Natural killer cell (primary cell): ENCODE measurements at regions not wholly inside any gene's neighbourhood (a gene's known extent, or its start where the extent isn't known, plus 50 kb on each side); places are given as distances from the start of the nearest gene placed in this dataset.

Source experiments
- ATAC-seq, 3 donors: fragments of 150-1000 bp in 2 of 3; fragments of 200-7000 bp in 1 of 3; cut with Tn5 transposase; 1 replicate in 1 of 3; 2 replicates in 2 of 3; pipeline ENCODE4 v1.10.0; 2021; ENCODE audit warnings: mild to moderate bottlenecking in 2 of 3, moderate library complexity in 2 of 3
- DNase-seq, 2 donors: peaks; one replicate each; pipeline versions ENCODE4 v3.0.0 to v3.0.0-alpha.2; 2013 to 2021; ENCODE audit warnings: mixed read lengths in 1 of 2
- H3K27ac ChIP-seq: one replicate; pipeline ENCODE4 v1.5.1; 2013; ENCODE audit warnings: mild to moderate bottlenecking, low read length
- H3K27me3 ChIP-seq: one replicate; pipeline ENCODE4 v1.6.1; 2013; ENCODE audit warnings: low read length; ENCODE audit not compliant: control insufficient read depth, insufficient read depth
- H3K36me3 ChIP-seq: one replicate; pipeline ENCODE4 v1.6.1; 2013; ENCODE audit warnings: low read length; ENCODE audit not compliant: control insufficient read depth, insufficient read depth
- H3K4me1 ChIP-seq: one replicate; pipeline ENCODE4 v1.6.1; 2013; ENCODE audit warnings: low read length; ENCODE audit not compliant: control insufficient read depth, insufficient read depth
- H3K4me3 ChIP-seq: one replicate; pipeline ENCODE4 v1.5.1; 2013; ENCODE audit warnings: low read length
- H3K9me3 ChIP-seq: one replicate; pipeline ENCODE4 v1.6.1; 2013; ENCODE audit warnings: low read length; ENCODE audit not compliant: control insufficient read depth, insufficient read depth
- H3K27ac Mint-ChIP-seq, 2 donors: one replicate each; pipeline ENCODE4 v1.8.0; 2022; ENCODE audit warnings: mild to moderate bottlenecking in 2 of 2, mixed read lengths in 2 of 2, moderate library complexity in 1 of 2
- H3K27me3 Mint-ChIP-seq, 2 donors: one replicate each; pipeline ENCODE4 v1.8.0; 2022; ENCODE audit warnings: low read depth in 2 of 2, mixed read lengths in 2 of 2
- H3K36me3 Mint-ChIP-seq: one replicate; pipeline ENCODE4 v1.8.0; 2022; ENCODE audit warnings: mixed read lengths
- H3K4me1 Mint-ChIP-seq, 2 donors: one replicate each; pipeline ENCODE4 v1.8.0; 2022; ENCODE audit warnings: mixed read lengths in 2 of 2
- H3K4me3 Mint-ChIP-seq: one replicate; pipeline ENCODE4 v1.8.0; 2022; ENCODE audit warnings: mild to moderate bottlenecking, moderate library complexity, mixed read lengths
- H3K9me3 Mint-ChIP-seq, 2 donors: one replicate each; pipeline ENCODE4 v1.8.0; 2022; ENCODE audit warnings: mixed read lengths in 2 of 2
- WGBS: methylation state at CpG from one replicate; pipeline ENCODE4 v1.1.7; 2013; ENCODE audit warnings: missing lambda C conversion rate; ENCODE audit not compliant: insufficient coverage; 5-methylcytosine and 5-hydroxymethylcytosine counted together
- intact Hi-C: fragments of 100-400 bp; cut with micrococcal nuclease; formaldehyde crosslinking; loops from one replicate; pipeline ENCODE4 v1.14.2; 2022
- TF ChIP-seq, protein P1 (sequence below): fragments of 200-600 bp; IDR thresholded peaks from one replicate; pipeline ENCODE4 v1.8.0; 2022; ENCODE audit warnings: antibody characterized with exemption

DNA sequence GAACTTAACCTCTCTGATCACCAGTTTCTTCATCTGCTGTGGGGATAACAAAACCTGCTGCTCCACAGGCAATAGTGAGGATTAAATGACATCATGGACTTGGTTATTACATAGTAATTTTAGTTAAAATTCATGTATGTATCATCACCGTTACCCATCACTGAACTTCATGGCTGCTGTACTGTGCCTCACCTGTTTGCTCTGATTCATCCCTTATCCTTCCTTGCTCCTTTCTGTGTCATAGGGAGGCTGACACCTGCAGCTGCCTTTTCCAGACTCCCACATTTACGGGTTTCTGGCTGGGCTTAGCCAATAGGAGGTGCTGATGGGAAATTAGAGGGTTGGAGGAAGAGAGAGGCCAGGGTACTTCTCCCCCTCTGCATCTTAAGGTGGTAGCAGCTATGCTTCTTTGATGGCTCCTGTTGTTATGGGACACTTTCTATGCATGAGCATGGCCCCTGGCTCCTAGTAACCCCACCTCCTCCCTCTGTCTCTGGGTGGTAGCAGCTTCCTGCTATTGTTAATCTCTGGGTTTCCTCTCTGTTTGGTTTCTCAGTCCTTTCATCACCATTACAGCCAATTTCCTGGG, 332.1 kb downstream of the DHX35 start:
- DNase-seq (no peak), ATAC-seq (no peak)
- Histone ChIP-seq H3K4me3 (no peak overlapping the region), H3K27me3 (no peaks in the 10 kb centered on the region), H3K9me3 (no peaks in the 10 kb centered on the region), H3K27ac (no peak overlapping the region), H3K36me3 (no peaks in the 10 kb centered on the region), H3K4me1 (no peaks in the 10 kb centered on the region)
- H3K27me3 Mint-ChIP-seq: peaks cover 0 to 3% of the 10 kb centered on the region in 2 donors
- no peak overlapping the region for H3K27ac Mint-ChIP-seq
- TF ChIP-seq, protein P1, sequence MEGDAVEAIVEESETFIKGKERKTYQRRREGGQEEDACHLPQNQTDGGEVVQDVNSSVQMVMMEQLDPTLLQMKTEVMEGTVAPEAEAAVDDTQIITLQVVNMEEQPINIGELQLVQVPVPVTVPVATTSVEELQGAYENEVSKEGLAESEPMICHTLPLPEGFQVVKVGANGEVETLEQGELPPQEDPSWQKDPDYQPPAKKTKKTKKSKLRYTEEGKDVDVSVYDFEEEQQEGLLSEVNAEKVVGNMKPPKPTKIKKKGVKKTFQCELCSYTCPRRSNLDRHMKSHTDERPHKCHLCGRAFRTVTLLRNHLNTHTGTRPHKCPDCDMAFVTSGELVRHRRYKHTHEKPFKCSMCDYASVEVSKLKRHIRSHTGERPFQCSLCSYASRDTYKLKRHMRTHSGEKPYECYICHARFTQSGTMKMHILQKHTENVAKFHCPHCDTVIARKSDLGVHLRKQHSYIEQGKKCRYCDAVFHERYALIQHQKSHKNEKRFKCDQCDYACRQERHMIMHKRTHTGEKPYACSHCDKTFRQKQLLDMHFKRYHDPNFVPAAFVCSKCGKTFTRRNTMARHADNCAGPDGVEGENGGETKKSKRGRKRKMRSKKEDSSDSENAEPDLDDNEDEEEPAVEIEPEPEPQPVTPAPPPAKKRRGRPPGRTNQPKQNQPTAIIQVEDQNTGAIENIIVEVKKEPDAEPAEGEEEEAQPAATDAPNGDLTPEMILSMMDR: no peak
- 100% methylated on average over 1 of the region's 2 CpGs for WGBS
- H3K36me3 Mint-ChIP-seq: no peaks in the 10 kb centered on the region
- peaks cover 0 to 5% of the 10 kb centered on the region in 2 donors for H3K4me1 Mint-ChIP-seq
- no peak overlapping the region for H3K4me3 Mint-ChIP-seq
- intact Hi-C loops: no loop called here
- no peaks in the 10 kb centered on the region for H3K9me3 Mint-ChIP-seq

DNA sequence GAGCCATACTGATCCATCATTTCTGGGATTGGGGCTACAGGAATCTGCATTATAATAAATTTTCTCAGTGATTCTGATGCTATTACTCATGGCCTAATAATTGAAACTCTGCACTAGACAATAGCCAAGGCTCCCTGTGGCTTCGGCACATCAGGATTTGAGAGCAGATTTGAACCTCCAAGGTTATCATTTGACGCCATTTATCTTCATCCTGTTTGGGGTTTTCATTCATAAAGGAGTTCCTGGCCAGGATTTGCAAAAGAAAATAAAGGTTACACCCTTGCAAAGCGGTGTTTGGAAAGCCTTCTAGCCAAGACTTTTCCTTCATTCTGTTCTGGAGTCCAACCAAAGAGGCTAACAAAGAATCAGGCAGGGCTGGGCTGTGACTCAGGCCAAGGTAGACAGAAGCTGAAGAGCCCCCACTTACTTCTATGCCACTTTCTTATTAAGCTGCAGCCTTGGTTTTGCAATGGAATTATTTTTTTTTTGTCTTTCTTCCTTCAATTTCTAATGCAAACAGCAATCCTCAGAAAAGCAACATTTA, 330.1 kb downstream of the DHX35 start:
- no peaks in the 10 kb centered on the region for H3K36me3 ChIP-seq
- WGBS: 58% methylated on average over 3 of the region's 3 CpGs
- H3K27me3 Mint-ChIP-seq: peaks cover 0 to 5% of the 10 kb centered on the region in 2 donors
- intact Hi-C loops: no loop called here
- H3K4me1 Mint-ChIP-seq: peaks cover 0 to 5% of the 10 kb centered on the region in 2 donors
- H3K36me3 Mint-ChIP-seq: no peaks in the 10 kb centered on the region
- ATAC-seq (no peak), DNase-seq (no peak)
- H3K27ac Mint-ChIP-seq: no peak overlapping the region
- no peaks in the 10 kb centered on the region for H3K4me1 ChIP-seq
- H3K9me3 Mint-ChIP-seq: no peaks in the 10 kb centered on the region
- H3K4me3 ChIP-seq: no peak overlapping the region
- peaks cover under 1% of the 10 kb centered on the region for H3K9me3 ChIP-seq
- H3K4me3 Mint-ChIP-seq: no peak overlapping the region
- TF ChIP-seq, protein P1: no peak
- H3K27ac ChIP-seq: no peak overlapping the region
- H3K27me3 ChIP-seq: no peaks in the 10 kb centered on the region

DNA sequence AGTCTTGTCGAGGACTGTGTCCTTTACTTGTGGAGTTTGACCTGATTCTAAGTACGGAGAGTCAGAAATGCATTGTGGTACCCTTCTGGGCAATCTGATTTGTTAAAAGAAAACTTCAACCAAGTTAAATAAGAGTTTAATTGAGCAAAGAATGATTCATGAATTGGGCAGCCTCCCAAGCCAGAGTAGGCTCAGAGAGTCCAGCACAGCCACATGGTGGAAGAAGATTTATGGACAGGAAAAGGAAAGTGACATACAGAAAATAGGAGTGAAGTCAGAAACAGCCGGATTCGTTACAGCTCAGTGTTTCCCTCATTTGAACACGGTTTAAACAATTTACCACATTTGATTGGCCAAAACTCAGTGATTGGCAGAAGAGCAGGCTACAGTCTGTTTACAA, 329.2 kb downstream of the DHX35 start:
- Histone ChIP-seq H3K36me3 (no peaks in the 10 kb centered on the region), H3K4me1 (no peaks in the 10 kb centered on the region), H3K4me3 (no peak overlapping the region), H3K27me3 (no peaks in the 10 kb centered on the region), H3K27ac (no peak overlapping the region), H3K9me3 (peaks cover 3% of the 10 kb centered on the region)
- intact Hi-C loops: no loop called here
- Mint-ChIP-seq H3K27me3 (peaks cover 0 to 5% of the 10 kb centered on the region in 2 donors), H3K27ac (no peak overlapping the region), H3K36me3 (no peaks in the 10 kb centered on the region), H3K9me3 (no peaks in the 10 kb centered on the region), H3K4me3 (no peak overlapping the region), H3K4me1 (peaks cover 0 to 5% of the 10 kb centered on the region in 2 donors)
- TF ChIP-seq, protein P1: no peak
- ATAC-seq (no peak), DNase-seq (no peak)
- 61% methylated on average over 5 of the region's 5 CpGs for WGBS

DNA sequence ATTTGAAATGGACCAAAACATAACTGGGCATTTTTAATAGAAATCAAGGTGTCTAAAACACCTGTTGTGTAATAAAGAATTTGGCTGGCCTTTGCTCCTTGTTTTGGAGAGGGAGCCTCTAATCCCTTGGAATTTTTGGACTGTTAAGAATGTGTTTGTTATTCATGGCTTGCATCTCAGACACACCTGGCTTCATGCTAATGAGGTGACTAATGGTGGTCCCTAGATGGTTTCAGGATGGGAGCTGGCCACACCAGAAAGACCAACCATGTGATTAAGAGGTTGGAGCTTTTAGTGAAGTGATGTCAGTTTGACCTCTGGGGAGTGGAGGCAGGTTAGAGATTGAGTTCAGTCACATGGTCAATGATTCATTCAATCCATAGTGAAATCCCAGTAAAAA, 328.4 kb downstream of the DHX35 start:
- Mint-ChIP-seq H3K4me3 (no peak overlapping the region), H3K9me3 (no peaks in the 10 kb centered on the region)
- intact Hi-C loops: no loop called here

More for the DNA sequence above, 328.4 kb downstream of the DHX35 start:
- Mint-ChIP-seq H3K27ac (no peak overlapping the region), H3K4me1 (peaks cover 0 to 5% of the 10 kb centered on the region in 2 donors), H3K27me3 (peaks cover 0 to 5% of the 10 kb centered on the region in 2 donors), H3K36me3 (no peaks in the 10 kb centered on the region)
- DNase-seq: no peak
- Histone ChIP-seq H3K9me3 (peaks cover 3% of the 10 kb centered on the region), H3K4me1 (no peaks in the 10 kb centered on the region), H3K36me3 (no peaks in the 10 kb centered on the region), H3K27me3 (no peaks in the 10 kb centered on the region), H3K27ac (no peak overlapping the region), H3K4me3 (no peak overlapping the region)
- no peak for ATAC-seq
- TF ChIP-seq, protein P1: no peak
